ENCODE measurements at regions not wholly inside any gene's neighbourhood (a gene's known extent, or its start where the extent isn't known, plus 50 kb on each side); places are given as distances from the start of the nearest gene placed in this dataset.
"Not testable (repeated sequence)": the region's sequence is repeated elsewhere in the genome, so short reads cannot be mapped to it uniquely, and the experiment has no call there.

DNA sequence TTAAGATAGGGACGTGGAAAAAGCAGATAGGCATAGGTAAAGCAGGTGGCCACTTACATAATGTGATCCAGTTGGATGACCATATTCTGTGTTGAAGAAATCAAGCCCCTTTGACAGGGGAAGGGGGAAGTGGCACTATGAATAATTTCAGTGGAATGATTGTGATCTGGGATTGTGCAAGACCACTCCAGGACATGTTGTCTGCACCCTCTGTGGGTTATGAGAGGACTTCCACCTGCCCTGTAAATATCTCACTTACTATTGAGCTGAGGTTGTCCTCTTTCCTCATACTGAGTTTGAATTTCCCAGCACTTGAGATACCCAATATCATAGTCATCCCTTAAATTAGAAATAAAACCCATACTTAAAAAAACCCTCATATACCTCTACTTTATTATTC, 220.7 kb downstream of the IRS1 start:
- no peak for DNase-seq (ENCODE audit: low spot score)

DNA sequence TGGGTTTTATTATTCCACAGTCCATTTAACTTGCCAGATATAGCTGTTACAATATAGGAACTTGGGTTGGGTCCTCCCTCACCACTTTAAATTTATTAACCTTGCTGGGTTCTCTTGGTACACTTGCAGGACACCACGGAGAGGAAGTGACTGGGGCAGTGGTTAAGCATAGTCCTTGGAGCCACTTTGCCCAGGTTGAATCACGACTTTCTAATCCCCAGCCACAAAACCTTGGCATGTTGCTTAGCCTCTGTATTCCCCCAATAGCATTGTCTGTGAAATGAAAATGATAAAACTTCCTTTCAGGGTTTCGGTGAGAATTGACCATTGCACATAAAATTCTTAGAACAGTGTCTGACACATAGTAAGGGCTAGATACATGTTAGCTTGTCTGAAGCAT, 221.2 kb downstream of the IRS1 start:
- DNase-seq (ENCODE audit: low spot score), result no peak

DNA sequence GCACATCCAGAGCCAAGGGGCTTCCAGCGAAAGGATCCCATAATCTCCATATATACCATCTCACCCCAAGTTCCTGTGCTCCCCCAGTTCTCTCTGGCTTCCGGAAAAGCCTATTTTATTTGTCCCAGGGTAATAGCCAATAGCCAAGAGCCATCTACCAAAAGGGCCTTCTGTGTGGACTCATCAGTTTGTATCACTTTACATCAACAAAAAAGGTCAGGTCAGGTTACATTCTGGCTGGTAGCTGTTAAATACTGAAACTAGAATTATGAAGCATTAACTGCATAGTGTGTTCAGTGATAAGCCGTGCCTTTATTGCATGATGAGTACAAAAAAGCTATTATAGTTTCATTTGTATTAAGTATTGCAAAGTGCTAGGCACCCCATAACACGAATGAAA, 223.7 kb downstream of the IRS1 start:
- DNase-seq (ENCODE audit: low spot score), result no peak

DNA sequence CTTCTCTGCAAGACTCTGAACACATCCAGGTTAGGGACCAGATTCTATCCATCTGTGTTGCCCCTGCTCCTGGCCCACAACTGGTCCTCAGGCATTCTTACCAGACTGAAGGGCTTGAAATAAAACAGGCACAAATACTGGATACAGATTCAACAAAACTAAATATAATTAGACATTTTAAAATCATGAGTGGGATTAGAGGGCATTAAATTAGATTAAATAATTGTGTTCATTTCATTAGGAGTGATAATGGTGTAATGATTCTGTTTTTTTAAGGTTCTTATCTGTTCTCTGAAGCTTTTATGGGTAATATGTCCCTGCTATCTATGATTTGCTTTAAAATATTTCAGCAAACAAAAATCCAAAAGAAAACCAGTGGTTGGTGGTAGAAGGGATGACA, 226.5 kb downstream of the IRS1 start:
- DNase-seq (ENCODE audit: low spot score), result no peak

DNA sequence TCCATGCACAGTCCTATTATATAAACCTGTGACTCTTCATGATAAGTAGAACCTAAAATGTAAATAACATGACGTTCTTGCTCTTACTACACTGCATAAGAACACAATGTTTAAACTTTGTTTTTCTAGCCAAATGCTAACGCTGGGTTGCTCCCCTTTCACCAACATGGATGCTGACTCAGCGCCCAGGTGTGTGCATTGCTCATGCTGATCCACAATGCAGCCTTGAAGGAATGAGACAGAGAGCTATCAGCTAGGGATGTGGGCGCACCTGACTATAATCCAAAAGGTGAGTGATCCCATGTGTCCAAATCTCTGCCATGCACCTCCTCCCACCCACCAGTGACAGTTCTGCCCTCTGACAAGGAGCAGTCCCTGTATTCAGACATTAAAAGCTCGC, 235.0 kb downstream of the IRS1 start:
- no peak for DNase-seq (ENCODE audit: low spot score)

DNA sequence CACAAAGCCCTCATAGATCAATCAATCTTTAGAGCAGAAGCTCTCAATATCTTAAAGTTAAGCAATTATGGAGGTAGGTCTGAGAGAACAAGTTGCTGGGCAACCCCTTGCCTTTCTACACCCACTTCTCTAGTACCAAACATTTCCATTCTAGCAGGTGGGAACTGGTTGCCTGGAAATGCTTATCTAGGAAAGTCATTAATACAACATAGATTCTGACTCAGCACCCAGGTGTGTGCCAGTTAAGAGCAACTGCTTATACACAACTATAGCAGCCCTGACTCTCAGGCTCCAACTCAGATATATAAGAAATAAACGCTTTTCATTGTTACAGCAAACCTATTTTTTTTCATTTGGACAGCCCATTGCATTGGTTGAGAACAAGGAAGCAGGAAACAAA, 237.7 kb downstream of the IRS1 start:
- no peak for DNase-seq (ENCODE audit: low spot score)

DNA sequence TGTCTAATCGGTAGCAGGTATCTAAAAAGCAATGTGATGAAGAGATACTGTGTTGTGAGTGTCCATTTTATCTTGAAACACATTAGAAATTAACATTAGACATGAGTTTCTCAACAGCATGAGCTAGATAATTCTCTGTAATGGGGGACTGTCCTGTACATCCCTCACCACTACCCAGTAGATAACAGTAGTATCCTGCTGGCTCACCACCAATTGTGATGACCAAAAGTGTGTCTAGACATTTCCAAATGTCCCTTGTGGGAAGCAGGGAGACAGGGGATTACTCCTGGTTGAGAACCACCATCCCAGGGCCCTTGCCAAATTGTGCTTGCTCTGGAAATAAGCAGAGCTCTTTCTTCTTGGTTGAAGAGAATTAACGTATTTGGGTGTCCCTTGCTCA, 239.3 kb downstream of the IRS1 start:
- no peak for DNase-seq (ENCODE audit: low spot score)

DNA sequence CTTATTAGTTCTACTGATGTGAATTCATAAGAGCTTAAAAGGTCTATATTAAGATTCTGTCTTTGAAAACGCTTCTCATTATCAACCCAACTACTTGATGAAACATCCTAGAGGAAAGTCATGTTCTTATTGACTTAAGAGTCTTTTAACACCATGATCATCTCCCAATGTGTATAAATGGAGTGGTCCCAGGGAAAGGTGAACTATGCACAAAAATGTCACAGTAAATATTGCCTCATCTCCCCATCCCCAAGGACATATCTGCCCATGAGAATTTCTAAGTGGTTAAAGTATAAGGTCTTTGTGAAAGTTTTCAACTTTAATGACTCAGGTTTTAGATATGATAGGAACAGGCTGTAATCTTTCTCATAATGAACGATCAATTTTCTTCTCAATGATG, 240.1 kb downstream of the IRS1 start:
- DNase-seq (ENCODE audit: low spot score), result no peak

DNA sequence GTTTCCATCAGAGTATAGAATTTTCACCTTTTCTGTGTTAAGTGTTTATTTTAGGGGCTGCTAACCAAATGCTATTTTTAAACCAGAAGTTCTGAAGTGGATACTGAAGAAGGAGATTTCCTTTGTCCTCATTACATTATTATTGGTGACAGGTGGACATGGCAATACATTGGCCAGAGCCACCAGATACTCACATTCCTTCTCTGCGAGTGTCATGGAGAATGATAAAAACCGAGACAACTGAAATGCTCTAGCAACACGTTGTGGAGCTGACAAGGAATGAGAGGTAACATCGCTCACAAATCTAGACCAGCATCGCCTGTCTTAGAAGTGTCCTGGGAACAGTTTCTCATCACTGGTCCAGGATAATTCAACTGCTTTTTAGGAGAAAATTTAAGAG, 241.2 kb downstream of the IRS1 start:
- no peak for DNase-seq (ENCODE audit: low spot score)

DNA sequence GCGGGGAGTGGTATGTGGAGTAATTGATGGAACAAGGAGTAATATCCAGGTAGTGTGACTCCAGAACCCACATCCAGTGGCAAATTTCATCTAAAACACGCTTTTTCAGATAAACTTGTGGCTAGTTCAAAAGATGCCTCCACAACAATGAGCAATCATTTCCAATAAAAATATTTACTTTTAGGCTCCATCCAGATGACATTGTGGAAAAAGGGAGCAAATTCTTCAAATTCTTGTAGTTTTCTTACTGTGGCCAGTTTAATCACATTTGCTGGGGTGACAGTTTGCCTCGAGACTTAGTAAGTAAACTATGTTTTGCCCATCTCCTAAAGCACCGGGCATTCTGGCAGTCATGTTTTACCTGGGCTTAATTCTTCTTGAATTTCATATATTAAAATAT, 243.6 kb downstream of the IRS1 start:
- no peak for DNase-seq (ENCODE audit: low spot score)

DNA sequence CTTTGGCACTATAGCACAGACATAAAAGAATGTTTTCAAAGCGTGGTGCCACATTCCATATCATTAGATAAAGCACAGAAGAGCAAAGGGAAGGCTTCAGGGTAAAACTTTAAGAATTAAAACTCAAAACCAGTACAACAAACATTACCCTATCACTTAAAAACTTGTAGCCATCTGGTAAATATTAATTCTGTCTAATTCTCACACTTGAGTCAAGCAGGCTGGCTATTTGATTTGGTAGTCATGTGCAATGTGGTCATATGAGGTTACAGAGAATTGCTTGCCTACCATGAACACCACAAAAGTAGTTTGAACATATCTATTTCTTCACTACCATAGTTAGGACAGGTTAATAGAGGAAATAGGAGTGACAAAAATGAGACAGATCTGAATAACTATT, 244.9 kb downstream of the IRS1 start:
- DNase-seq (ENCODE audit: low spot score), result no peak

DNA sequence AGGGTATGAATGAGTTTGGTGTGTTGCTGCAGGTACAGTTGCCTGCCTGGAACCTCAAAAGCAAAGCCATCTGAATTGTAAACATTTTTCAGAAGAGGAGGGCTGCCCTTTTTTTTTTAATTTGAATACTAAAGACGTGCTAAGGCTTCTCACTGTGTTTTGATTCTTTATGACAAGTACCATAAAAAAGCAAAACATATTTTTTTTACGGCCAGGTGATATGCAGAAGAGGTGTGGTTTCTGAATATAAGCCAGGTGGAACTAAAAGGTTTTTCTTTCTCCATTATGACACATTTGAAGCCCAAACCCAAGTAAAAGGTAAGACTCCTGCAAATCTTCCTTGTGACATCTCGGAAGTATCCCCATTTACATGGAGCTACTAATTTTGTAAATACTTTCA, 246.3 kb downstream of the IRS1 start:
- no peak for DNase-seq (ENCODE audit: low spot score)

DNA sequence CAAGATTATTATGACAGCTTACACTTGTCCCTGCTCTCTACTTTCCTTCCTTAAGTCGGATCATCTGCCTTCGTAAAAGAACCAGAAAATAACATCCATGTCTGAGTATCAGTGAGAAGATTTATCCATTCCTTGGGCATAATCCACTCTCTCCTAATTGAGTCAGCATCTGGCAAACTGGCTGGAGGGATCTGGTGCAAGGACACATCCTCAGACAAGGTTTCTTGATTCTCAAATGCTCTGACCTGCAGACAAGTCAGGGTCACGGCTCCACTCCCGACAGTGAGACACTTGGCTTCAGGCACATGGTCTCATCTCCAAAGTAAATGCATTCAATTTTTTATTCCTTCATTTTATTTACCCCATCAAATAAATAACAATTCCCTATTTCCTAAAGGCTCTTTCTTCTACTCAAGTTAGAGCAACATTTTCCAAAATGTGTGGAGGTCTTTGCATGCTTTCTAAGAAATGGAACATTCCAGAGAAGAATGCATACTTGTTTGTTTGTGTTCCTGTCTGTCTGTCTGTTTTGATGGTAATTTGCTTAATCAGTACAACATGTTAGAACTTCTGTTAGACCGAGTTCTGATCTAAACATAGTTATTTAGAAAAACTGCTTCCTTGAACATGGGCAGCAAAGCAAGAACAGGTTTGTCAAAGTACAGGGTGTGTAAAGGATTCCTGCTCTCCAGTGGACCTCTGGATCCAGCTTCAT, 246.9 kb downstream of the IRS1 start:
- DNase-seq (ENCODE audit: low spot score), result no peak

DNA sequence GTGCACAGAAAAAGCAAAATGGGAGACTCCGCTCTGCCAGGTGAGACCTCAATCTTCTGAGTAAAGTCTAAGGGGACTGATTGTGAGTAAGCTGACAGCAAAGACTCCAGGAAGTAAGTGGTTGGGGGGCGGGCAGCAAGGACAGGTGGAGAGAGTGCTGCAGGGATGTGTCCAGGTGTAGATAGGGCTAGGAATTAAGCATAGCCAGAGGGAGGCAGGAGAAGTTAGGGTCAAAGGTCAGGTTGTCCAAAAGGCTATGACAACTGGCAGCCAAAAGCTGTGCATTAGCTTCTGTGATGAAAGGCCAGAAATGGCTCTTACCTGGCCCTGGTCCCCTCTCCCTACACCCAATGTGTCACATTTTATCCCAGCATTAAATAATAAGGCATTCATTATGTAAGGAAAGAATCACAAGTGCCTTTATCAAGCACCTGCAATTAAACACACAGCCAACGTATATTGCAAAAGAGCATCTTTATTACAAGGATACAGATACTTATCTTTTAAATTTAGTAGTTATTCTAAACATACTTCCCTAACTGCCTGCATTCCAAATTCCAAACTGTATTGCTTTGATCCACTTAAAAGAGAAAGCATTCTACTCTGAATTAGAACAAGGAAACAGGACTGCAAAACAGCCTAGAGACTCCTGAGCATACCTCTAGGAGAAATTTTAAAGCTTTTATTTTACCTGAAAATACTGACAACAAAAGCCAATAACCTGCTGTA, 247.9 kb downstream of the IRS1 start:
- no peak for DNase-seq (ENCODE audit: low spot score)

DNA sequence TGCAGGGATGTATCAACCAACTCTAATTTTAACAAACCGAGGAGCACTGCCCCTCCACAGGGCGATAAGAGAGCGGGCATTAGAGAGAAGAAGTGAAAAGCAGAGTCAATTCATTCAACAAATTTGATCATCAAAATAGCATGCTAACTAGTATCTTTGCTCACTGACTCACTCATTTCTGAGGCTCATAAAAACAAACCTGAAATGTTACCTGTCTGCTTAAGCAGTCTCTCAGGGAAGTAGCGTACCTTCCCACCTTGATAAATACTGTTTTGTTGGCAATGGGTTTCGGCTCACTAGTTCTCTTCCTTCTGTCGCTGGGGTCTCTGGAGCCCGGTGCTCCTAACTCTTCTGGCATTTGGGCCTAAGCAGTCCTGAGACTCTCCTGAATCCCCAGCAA, 248.8 kb downstream of the IRS1 start:
- no peak for DNase-seq (ENCODE audit: low spot score)

DNA sequence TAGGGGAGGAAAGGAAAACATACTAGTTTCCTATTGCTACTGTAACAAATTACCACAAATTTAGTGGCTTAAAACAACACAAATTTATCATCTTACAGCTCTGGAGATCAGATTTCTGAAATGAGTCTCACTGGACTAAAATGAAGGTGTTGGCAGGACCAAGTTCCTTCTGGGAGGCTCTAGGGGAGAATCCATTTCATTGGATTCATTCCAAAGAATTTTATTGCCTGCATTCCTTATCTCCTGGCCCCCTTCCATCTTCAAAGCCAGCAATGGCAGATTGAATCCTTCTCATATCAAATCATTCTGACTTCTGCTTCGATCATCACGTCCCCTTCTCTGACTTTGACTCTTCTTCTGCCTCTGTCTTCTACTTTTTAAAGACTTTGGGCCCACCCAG, 250.9 kb downstream of the IRS1 start:
- DNase-seq (ENCODE audit: low spot score), result no peak

DNA sequence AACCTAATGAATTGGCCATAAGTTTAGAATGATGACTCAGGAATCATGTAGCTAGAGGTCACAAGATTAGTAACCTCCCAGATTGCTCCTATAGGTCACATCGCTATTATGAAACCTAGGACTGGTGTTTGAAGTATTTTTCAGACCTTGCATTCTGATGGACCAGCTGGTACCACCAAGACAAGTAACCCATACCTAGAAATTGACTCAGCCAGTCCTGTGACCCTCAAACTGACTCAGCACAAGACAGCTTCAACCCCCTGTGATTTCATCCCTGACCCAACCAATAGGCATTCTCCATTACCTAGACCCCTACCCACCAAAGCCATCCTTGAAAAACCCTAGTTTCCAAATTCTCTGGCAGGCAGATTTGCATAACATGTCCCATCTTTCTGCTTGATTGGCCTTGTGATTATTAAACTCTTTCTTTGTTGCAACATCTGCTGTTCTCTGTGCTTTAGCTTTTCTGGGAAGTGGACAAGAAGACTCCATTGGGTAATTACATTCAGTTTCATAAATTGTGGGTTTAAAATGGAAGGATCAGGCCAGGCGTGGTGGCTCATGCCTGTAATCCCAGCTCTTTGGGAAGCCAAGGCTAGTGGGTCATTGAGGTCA, 254.9 kb downstream of the IRS1 start:
- no peak for DNase-seq (ENCODE audit: low spot score)

DNA sequence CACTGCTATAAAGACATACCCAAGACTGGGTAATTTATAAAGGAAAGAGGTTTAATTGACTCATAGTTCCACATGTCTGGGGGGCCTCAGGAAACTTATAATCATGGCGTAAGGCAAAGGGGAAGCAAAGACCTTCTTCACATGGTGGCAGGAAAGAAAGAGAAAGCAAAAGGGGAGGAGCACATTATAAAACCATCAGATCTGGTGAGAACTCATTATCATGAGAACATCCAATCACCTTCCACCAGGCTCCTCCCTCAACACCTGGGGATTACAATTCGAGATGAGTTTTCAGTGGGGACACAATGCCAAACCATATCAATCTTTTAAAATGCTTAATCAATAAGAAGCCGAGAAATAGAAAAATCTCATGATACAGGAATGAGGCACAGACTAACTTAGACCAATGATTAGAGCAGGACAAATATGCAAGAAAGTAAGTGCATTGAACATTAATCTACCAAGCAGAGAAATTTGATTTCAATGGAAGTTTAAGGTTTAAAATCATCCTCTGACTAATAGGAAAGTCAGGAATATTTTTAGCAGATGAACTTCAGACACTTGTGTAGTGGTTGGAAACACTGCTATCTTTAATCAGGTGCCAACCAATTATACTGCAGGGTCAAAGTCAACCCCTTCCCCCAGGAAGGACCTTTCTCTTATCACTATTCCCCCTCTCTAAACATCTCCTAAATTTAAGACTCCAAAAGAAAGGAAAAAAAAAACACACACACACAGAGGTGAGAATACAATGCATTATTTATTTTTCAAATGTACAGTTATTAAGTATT, 259.2 kb downstream of the IRS1 start:
- DNase-seq (ENCODE audit: low spot score), result no peak

DNA sequence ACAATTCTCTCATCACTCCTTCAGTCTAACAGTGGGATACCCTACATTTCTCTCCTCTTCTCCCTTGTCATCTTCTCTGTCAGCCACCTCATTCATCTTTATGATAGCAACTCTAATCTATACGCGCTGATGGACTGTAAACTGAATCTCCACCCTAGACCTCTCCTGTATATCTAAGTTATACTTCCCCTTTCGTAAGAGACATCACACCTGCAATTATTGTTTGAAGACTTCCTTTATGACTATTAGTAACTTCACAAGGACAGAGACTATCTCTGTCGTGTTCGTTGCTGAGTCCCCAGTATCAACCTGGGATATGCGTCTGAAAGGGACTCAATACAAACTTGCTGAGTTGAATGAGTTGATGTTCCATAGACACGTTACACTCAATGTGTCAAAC, 263.2 kb downstream of the IRS1 start:
- no peak for DNase-seq (ENCODE audit: low spot score)

DNA sequence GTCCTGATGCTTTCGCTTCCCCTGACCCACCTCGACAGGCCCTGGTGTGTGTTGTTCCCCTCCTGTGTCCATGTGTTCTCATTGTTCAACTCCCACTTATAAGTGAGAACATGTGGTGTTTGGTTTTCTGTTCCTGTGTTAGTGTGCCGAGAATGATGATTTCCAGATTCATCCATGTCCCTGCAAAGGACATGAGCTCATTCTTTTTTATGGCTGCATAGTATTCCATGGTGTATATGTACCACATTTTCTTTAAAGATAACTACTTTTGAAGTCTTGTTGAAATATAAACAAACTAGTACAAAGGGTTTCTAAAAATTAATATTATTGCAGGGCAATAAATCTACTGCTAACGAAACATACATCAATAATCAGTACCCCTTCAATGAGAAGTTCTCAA, 266.6 kb downstream of the IRS1 start:
- DNase-seq (ENCODE audit: low spot score), result not testable (repeated sequence)

DNA sequence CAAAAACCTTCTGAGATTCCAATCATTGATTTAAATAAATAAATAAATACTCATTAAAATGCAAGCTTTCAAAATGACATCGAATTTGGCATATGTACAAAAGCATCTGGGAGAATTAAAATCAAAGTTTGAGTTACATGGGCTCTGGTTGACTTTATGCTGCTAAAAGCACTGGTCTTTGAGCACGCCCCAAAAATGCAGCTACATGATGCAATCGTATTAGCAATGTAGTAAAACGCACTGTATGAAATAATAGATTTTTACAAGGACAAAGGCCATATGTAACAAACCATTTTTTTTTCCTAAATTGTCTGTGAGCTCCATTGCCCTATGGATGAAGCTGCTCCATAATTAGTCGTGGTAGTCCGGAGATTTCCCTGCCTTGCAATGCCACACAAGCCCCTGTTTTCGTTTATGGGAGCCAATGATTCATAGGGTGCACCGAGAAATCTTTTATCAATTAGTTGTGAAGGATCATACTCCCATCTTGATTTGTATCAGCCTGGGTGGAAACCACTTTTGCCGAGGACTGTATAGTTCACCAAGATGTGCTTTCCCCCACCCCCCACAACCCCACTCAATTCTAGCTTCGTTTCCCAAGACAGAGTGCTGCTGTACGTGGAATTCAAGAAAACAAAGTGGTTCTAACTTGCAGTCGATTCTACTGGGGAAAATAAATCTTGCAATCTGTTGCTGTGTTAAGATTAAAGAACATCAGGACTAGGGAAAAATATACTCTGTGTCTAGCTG, 268.4 kb downstream of the IRS1 start:
- DNase-seq (ENCODE audit: low spot score), result no peak

DNA sequence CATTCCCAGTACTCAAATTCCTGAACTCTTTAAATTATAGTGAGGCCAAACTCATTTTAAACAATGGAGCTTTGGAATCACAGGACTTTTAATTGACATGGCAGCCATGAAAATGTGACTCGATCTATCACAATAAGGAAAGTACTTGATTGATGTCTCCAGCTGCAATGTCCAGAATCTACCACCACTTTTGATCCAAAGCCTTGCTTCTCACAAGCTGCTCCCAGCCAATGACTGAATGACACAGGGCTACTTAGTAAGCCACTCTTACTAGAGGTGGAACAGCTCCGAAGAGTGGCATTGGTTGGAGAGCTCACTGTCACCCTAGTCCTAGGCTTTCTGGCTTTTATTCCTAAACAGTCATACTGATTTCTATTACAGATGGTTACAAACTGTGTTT, 270.1 kb downstream of the IRS1 start:
- no peak for DNase-seq (ENCODE audit: low spot score)

Data from CD4-positive, alpha-beta T cell treated with Interleukin-15 for 4 hours (primary cell).